OCI-LY7 (cell line): ENCODE measurements at regions not wholly inside any gene's neighbourhood (a gene's known extent, or its start where the extent isn't known, plus 50 kb on each side); places are given as distances from the start of the nearest gene placed in this dataset.

Source experiments
- BruUV-seq: library from RNA; stranded (reverse); fragments of 400-500 nt; replicated peaks from 2 replicates; lab custom pipeline; 2021; lab: Mats Ljungman, UMichigan
- CTCF ChIA-PET: fragments of 300-600 bp; sonication (Branson Sonifier 250); formaldehyde crosslinking; loops from one replicate; lab custom pipeline; 2022; ENCODE audit warnings: antibody characterized with exemption; ENCODE audit not compliant: unreplicated experiment; lab: Charles Lee
- POLR2A ChIA-PET: fragments of 300-600 bp; sonication (Branson Sonifier 250); formaldehyde crosslinking; loops from one replicate; lab custom pipeline; 2022; ENCODE audit warnings: antibody characterized with exemption; lab: Charles Lee
- DNase-seq: peaks from one replicate; pipeline ENCODE4 v3.0.0-alpha.2; 2015; ENCODE audit warnings: low spot score
- H2AFZ ChIP-seq: fragments of 200-600 bp; sonication (generic), shearing (Covaris generic); 2 replicates; pipeline ENCODE4 v1.6.1; 2014; ENCODE audit warnings: mild to moderate bottlenecking, antibody characterized with exemption, low read length, moderate library complexity
- H3K27ac ChIP-seq: fragments of 200-600 bp; sonication (generic); 2 replicates; pipeline ENCODE4 v1.5.1; 2014; ENCODE audit warnings: mixed run types, low read depth, mild to moderate bottlenecking, moderate library complexity, low read length, inconsistent platforms; ENCODE audit not compliant: poor library complexity, severe bottlenecking
- H3K36me3 ChIP-seq: fragments of 200-600 bp; sonication (generic); 2 replicates; pipeline ENCODE4 v1.6.1; 2014; ENCODE audit warnings: mild to moderate bottlenecking, antibody characterized with exemption, low read length, moderate library complexity, mixed read lengths; ENCODE audit not compliant: insufficient read depth
- H3K4me1 ChIP-seq: fragments of 200-600 bp; sonication (generic); 2 replicates; pipeline ENCODE4 v1.5.1; 2014; ENCODE audit warnings: mild to moderate bottlenecking, low read length; ENCODE audit not compliant: insufficient read depth, poor library complexity, severe bottlenecking
- H3K4me2 ChIP-seq: fragments of 200-600 bp; sonication (generic); 2 replicates; pipeline ENCODE4 v1.6.1; 2014; ENCODE audit warnings: mild to moderate bottlenecking, low read length
- H3K4me3 ChIP-seq: fragments of 200-600 bp; sonication (generic); 2 replicates; pipeline ENCODE4 v1.5.1; 2014; ENCODE audit warnings: mild to moderate bottlenecking, low read depth, low read length; ENCODE audit not compliant: poor library complexity, severe bottlenecking
- H3K79me2 ChIP-seq: fragments of 200-600 bp; sonication (generic); 2 replicates; pipeline ENCODE4 v1.6.1; 2016; ENCODE audit warnings: low read depth, mild to moderate bottlenecking, low read length, moderate library complexity, mixed read lengths; ENCODE audit not compliant: insufficient read depth
- H3K9me2 ChIP-seq: fragments of 200-600 bp; sonication (generic); 2 replicates; pipeline ENCODE4 v1.6.1; 2016; ENCODE audit warnings: mild to moderate bottlenecking, low read length, mixed read lengths; ENCODE audit not compliant: insufficient read depth
- H3K9me3 ChIP-seq: fragments of 200-600 bp; sonication (generic); 2 replicates; pipeline ENCODE4 v1.6.1; 2014; ENCODE audit warnings: mild to moderate bottlenecking, mixed run types, low read length, mixed read lengths
- H4K20me1 ChIP-seq: fragments of 200-600 bp; sonication (generic); 2 replicates; pipeline ENCODE4 v1.6.1; 2014; ENCODE audit warnings: mild to moderate bottlenecking, antibody characterized with exemption, low read length, moderate library complexity, mixed read lengths; ENCODE audit not compliant: insufficient read depth
- CTCF ChIP-seq: fragments of 200-600 bp; sonication (generic); conservative IDR thresholded peaks from 2 replicates; pipeline ENCODE4 v1.5.1; 2014; ENCODE audit warnings: mild to moderate bottlenecking, antibody characterized with exemption, low read length, moderate library complexity, mixed read lengths
- EZH2phosphoT487 ChIP-seq: fragments of 200-600 bp; sonication (generic); IDR thresholded peaks from 2 replicates; pipeline ENCODE4 v1.6.1; 2018; ENCODE audit warnings: low read depth, borderline replicate concordance, mild to moderate bottlenecking, mixed run types, antibody characterized with exemption, low read length, moderate library complexity, mixed read lengths
- intact Hi-C: fragments of 100-400 bp; cut with micrococcal nuclease; formaldehyde crosslinking; loops from one replicate; pipeline ENCODE4 v1.10.0; 2022; ENCODE audit not compliant: unreplicated experiment

- POLR2A ChIA-PET, result no interaction called here
- CTCF ChIA-PET, result no interaction called here
- Histone ChIP-seq H4K20me1 (no peaks in the 10 kb centered on the region), H3K4me1 (no peaks in the 10 kb centered on the region), H3K27ac (no peak overlapping the region), H2AFZ (no peak overlapping the region), H3K4me2 (no peak overlapping the region), H3K9me2 (no peaks in the 10 kb centered on the region), H3K4me3 (no peak overlapping the region), H3K79me2 (no peaks in the 10 kb centered on the region), H3K36me3 (no peaks in the 10 kb centered on the region), H3K9me3 (no peaks in the 10 kb centered on the region)
- no TSS peak for BruUV-seq
- TF ChIP-seq CTCF (no peak), EZH2phosphoT487 (no peak)
- intact Hi-C loops, result no loop called here
- no peak for DNase-seq
Observed at GRCh38 chr13:23969647-23970046, 72.3 kb upstream of the C1QTNF9B start.

GRCh38 chr13:23979361-23980159, 82.3 kb upstream of the C1QTNF9B start:
- no peak overlapping the region for H3K4me2 ChIP-seq
- H3K79me2 ChIP-seq, result no peaks in the 10 kb centered on the region
- H3K4me1 ChIP-seq, result no peaks in the 10 kb centered on the region
- no peaks in the 10 kb centered on the region for H3K36me3 ChIP-seq
- no TSS peak for BruUV-seq
- POLR2A ChIA-PET, result no interaction called here
- H3K9me2 ChIP-seq, result no peaks in the 10 kb centered on the region
- no peak for TF ChIP-seq EZH2phosphoT487
- no peak for TF ChIP-seq CTCF
- DNase-seq, result no peak
- intact Hi-C loops, result no loop called here
- H3K4me3 ChIP-seq, result no peak overlapping the region
- CTCF ChIA-PET, result no interaction called here
- H3K9me3 ChIP-seq, result no peaks in the 10 kb centered on the region
- H2AFZ ChIP-seq, result no peak overlapping the region
- no peaks in the 10 kb centered on the region for H4K20me1 ChIP-seq
- no peak overlapping the region for H3K27ac ChIP-seq

GRCh38 chr13:23980160-23980551, 82.9 kb upstream of the C1QTNF9B start:
- TF ChIP-seq EZH2phosphoT487, result no peak
- no peak for TF ChIP-seq CTCF
- Histone ChIP-seq H2AFZ (no peak overlapping the region), H3K27ac (no peak overlapping the region), H4K20me1 (no peaks in the 10 kb centered on the region), H3K79me2 (no peaks in the 10 kb centered on the region), H3K9me2 (no peaks in the 10 kb centered on the region), H3K4me2 (no peak overlapping the region), H3K9me3 (no peaks in the 10 kb centered on the region), H3K4me1 (no peaks in the 10 kb centered on the region), H3K36me3 (no peaks in the 10 kb centered on the region), H3K4me3 (no peak overlapping the region)
- ChIA-PET POLR2A (no interaction called here), CTCF (no interaction called here)
- intact Hi-C loops, result no loop called here
- no TSS peak for BruUV-seq
- no peak for DNase-seq
